ENCODE measurements at regions not wholly inside any gene's neighbourhood (a gene's known extent, or its start where the extent isn't known, plus 50 kb on each side); places are given as distances from the start of the nearest gene placed in this dataset.

DNA sequence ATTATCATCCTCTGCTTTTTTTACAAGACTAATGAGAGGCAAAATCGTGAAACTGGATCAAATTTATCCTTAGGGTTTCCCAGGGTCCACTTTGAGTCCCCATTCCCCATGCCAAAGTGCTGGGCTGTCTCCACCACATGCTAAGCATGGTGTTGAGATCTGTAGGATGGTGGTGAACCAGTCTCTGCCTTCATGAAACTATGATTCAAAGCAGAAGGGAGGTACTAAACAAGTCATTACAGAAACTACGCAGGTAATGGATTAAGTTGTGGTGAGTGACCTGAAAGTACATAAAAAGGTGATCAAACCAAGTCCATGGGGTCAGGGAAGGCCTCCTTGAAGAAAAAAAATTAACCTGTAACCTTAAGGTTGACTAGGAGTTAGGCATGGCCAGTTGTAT lies 265.2 kb downstream of the ATG4C start:
- 52 to 73% (median 61%) methylated on average over 2 of the region's 2 CpGs for WGBS, 5 donors
- no peak overlapping the region for H3K27ac ChIP-seq
- H3K27me3 ChIP-seq: no peaks in the 10 kb centered on the region
- no peaks in the 10 kb centered on the region for H3K36me3 ChIP-seq
- no peak for DNase-seq
- H3K4me1 ChIP-seq: no peaks in the 10 kb centered on the region
- no peaks in the 10 kb centered on the region for H3K9me3 ChIP-seq
- no peak overlapping the region for H3K4me3 ChIP-seq
- TF ChIP-seq POLR2AphosphoS5 (IDR thresholded peaks at IDR 0.05): no peak
- no peak for TF ChIP-seq EP300 (IDR thresholded peaks at IDR 0.05)
- TF ChIP-seq CTCF (IDR thresholded peaks at IDR 0.05): no peak
- TF ChIP-seq POLR2A (IDR thresholded peaks at IDR 0.05): no peak
- intact Hi-C loops (cut with DNase I; ENCODE audit: low total_unique reads): no loop called here

DNA sequence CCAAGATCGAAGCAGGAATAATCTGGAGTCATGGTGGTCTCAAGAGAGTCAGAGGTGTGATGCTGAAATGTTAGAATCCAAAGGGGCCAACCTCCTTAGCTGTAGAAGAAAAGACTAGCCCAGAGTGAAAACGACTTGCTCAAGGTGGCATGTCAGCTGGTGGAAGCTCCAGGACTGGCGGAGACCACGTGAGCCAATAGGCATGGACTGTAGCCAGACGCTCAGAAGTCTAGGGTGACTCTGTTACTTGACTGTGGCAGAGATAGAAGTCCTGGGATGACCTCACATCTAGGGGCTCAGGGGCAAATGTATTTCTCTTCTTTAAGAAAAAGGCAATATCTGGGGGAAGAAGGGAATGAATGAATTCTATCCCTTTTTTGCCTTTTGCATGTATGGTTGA lies 267.4 kb downstream of the ATG4C start:
- intact Hi-C loops (cut with DNase I; ENCODE audit: low total_unique reads): no loop called here
- H3K27ac ChIP-seq: no peak overlapping the region
- TF ChIP-seq CTCF (IDR thresholded peaks at IDR 0.05) (no peak), EP300 (IDR thresholded peaks at IDR 0.05) (no peak)
- H3K27me3 ChIP-seq: no peaks in the 10 kb centered on the region
- no peak for DNase-seq
- H3K4me3 ChIP-seq: no peak overlapping the region
- 63 to 82% (median 75%) methylated on average over 5 of the region's 5 CpGs for WGBS, 5 donors
- no peaks in the 10 kb centered on the region for H3K9me3 ChIP-seq
- H3K36me3 ChIP-seq: no peaks in the 10 kb centered on the region
- no peaks in the 10 kb centered on the region for H3K4me1 ChIP-seq

DNA sequence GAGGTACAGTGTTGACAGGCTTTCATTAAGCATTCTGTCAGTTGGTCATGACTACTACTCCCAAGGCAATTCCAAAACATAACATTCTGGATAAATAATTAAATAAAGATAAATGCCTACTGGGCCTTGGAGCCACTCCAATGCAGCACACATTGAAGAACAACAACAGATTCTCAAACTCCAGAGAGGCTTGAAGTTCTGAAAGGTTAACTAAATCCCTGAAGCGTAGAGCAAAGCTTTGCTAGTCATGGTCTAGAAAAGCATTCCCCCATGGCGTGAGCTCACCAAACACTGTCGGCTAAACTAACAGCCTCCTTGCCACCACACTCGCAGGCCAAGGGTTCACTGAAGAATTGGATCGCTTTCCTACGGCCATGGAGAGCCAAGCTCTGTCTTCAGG lies 268.0 kb downstream of the ATG4C start:
- no peaks in the 10 kb centered on the region for H3K4me1 ChIP-seq
- no peaks in the 10 kb centered on the region for H3K36me3 ChIP-seq
- intact Hi-C loops (cut with DNase I; ENCODE audit: low total_unique reads): no loop called here
- no peaks in the 10 kb centered on the region for H3K9me3 ChIP-seq
- H3K4me3 ChIP-seq: no peak overlapping the region
- TF ChIP-seq POLR2AphosphoS5 (IDR thresholded peaks at IDR 0.05) (no peak), EP300 (IDR thresholded peaks at IDR 0.05) (no peak), POLR2A (IDR thresholded peaks at IDR 0.05) (no peak), CTCF (IDR thresholded peaks at IDR 0.05) (no peak)
- no peaks in the 10 kb centered on the region for H3K27me3 ChIP-seq
- no peak overlapping the region for H3K27ac ChIP-seq
- WGBS, 5 donors: 84 to 94% (median 91%) methylated on average over 6 of the region's 6 CpGs
- no peak for DNase-seq

DNA sequence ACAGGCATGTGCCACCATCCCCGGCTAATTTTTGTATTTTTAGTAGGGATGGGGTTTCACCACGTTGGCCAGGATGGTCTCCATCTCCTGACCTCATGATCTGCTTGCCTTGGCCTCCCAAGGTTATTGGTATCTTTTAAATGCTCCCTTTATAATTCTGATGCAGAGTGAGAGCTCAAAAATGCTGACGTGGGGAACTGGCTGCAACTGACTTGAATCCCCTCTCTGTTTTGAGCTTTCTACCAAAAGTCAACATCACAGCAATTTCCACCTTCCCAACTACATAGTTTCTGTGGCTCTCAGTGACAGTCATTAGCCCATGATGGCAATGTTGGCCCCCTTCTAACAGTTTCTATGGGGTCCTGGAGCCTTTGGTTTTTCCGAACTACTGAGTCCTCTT lies 268.2 kb upstream of the FOXD3 start:
- no peak for DNase-seq
- H3K4me3 ChIP-seq: no peak overlapping the region
- H3K4me1 ChIP-seq: no peaks in the 10 kb centered on the region
- H3K36me3 ChIP-seq: no peaks in the 10 kb centered on the region
- TF ChIP-seq CTCF (IDR thresholded peaks at IDR 0.05) (no peak), POLR2A (IDR thresholded peaks at IDR 0.05) (no peak), POLR2AphosphoS5 (IDR thresholded peaks at IDR 0.05) (no peak)
- no peaks in the 10 kb centered on the region for H3K27me3 ChIP-seq
- 54 to 82% (median 76%) methylated on average over 4 of the region's 4 CpGs for WGBS, 5 donors
- no peak overlapping the region for H3K27ac ChIP-seq
- H3K9me3 ChIP-seq: no peaks in the 10 kb centered on the region
- intact Hi-C loops (cut with DNase I; ENCODE audit: low total_unique reads): no loop called here

DNA sequence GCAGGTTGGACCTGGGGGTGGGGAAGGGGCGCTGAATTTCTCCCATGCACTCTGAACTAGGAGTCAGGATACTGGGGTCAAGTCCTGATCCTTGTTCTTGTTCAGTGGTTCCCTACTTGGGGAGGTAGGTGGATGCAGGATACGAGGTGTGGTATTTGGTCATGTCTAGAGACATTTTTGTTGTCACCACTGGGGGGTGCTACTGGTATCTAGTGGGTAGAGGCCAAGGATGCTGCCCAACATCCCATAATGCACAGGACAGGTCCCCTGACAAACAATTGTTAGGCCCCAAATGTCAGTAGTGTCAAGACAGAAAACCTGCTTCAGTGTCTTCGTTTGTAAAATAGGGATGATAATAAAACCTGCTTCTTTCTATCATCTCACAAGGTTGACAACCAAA lies 259.0 kb upstream of the FOXD3 start:
- 50 to 78% (median 72%) methylated on average over 3 of the region's 3 CpGs for WGBS, 5 donors
- H3K36me3 ChIP-seq: no peaks in the 10 kb centered on the region
- no peak overlapping the region for H3K27ac ChIP-seq
- no peaks in the 10 kb centered on the region for H3K27me3 ChIP-seq
- H3K4me1 ChIP-seq: no peaks in the 10 kb centered on the region
- H3K9me3 ChIP-seq: no peaks in the 10 kb centered on the region
- no peak overlapping the region for H3K4me3 ChIP-seq
- no peak for DNase-seq
- intact Hi-C loops (cut with DNase I; ENCODE audit: low total_unique reads): no loop called here
- TF ChIP-seq CTCF (IDR thresholded peaks at IDR 0.05) (no peak), POLR2A (IDR thresholded peaks at IDR 0.05) (no peak), EP300 (IDR thresholded peaks at IDR 0.05) (no peak), POLR2AphosphoS5 (IDR thresholded peaks at IDR 0.05) (no peak)
